PC-3 (cell line): ENCODE measurements at regions not wholly inside any gene's neighbourhood (a gene's known extent, or its start where the extent isn't known, plus 50 kb on each side); places are given as distances from the start of the nearest gene placed in this dataset.

Experiments
- ATAC-seq: fragments of 200-7000 bp; cut with Tn5 transposase; 2 replicates; pipeline ENCODE4 v1.9.1; 2020; ENCODE audit warnings: mild to moderate bottlenecking, moderate library complexity
- BruUV-seq: library from RNA; stranded (reverse); fragments of 400-500 nt; replicated peaks from 2 replicates; lab custom pipeline; 2021; lab: Mats Ljungman, UMichigan
- CTCF ChIA-PET: fragments of 300-600 bp; sonication (Branson Sonifier 250); formaldehyde crosslinking; loops from one replicate; lab custom pipeline; 2022; ENCODE audit warnings: antibody characterized with exemption; lab: Charles Lee
- POLR2A ChIA-PET: fragments of 300-600 bp; sonication (Branson Sonifier 250); formaldehyde crosslinking; loops from one replicate; lab custom pipeline; 2022; ENCODE audit warnings: antibody characterized with exemption; ENCODE audit not compliant: unreplicated experiment; lab: Charles Lee
- DNase-seq: peaks from one replicate; pipeline ENCODE4 v3.0.0-alpha.2; 2015
- H2AFZ ChIP-seq: fragments of 300-600 bp; sonication (generic); 2 replicates; pipeline ENCODE4 v1.6.0; 2016; ENCODE audit warnings: antibody characterized with exemption, low read length
- H3F3A ChIP-seq: fragments of 300-600 bp; sonication (generic); one replicate; pipeline ENCODE4 v1.6.0; 2017; ENCODE audit warnings: antibody characterized with exemption, low read length, control low read depth, mild to moderate bottlenecking; ENCODE audit not compliant: unreplicated experiment
- H3K27ac ChIP-seq: fragments of 300-600 bp; sonication (generic); 2 replicates; pipeline ENCODE4 v1.5.1; 2016; ENCODE audit warnings: mild to moderate bottlenecking, low read length
- H3K27me3 ChIP-seq: fragments of 300-600 bp; sonication (generic); 2 replicates; pipeline ENCODE4 v1.6.1; 2016; ENCODE audit warnings: low read length, mixed read lengths
- H3K36me3 ChIP-seq: fragments of 300-600 bp; sonication (generic); 2 replicates; pipeline ENCODE4 v1.6.1; 2016; ENCODE audit warnings: low read depth, mixed run types, low read length, mixed read lengths
- H3K4me1 ChIP-seq: fragments of 300-600 bp; sonication (generic); 2 replicates; pipeline ENCODE4 v1.5.1; 2016; ENCODE audit warnings: low read length; ENCODE audit not compliant: insufficient read depth
- H3K4me2 ChIP-seq: fragments of 300-600 bp; sonication (generic); 2 replicates; pipeline ENCODE4 v1.6.0; 2016; ENCODE audit warnings: low read length
- H3K4me3 ChIP-seq: fragments of 300-600 bp; sonication (generic); 2 replicates; pipeline ENCODE4 v1.5.1; 2016; ENCODE audit warnings: mild to moderate bottlenecking, low read length, mixed read lengths
- H3K79me2 ChIP-seq: fragments of 300-600 bp; sonication (generic); 2 replicates; pipeline ENCODE4 v1.6.1; 2017; ENCODE audit warnings: low read length, mixed read lengths
- H3K9ac ChIP-seq: fragments of 300-600 bp; sonication (generic); 2 replicates; pipeline ENCODE4 v1.6.0; 2016; ENCODE audit warnings: mild to moderate bottlenecking, low read length
- H3K9me2 ChIP-seq: fragments of 300-600 bp; sonication (generic); replicated peaks from 2 replicates; pipeline ENCODE4 v1.6.1; 2016; ENCODE audit warnings: mixed run types, low read length, mixed read lengths
- H3K9me3 ChIP-seq: fragments of 300-600 bp; sonication (generic); 2 replicates; pipeline ENCODE4 v1.6.1; 2016; ENCODE audit warnings: low read length, mixed read lengths
- H4K20me1 ChIP-seq: fragments of 300-600 bp; sonication (generic); 2 replicates; pipeline ENCODE4 v1.6.1; 2016; ENCODE audit warnings: low read length, mixed read lengths
- EZH2 ChIP-seq: fragments of 300-600 bp; sonication (generic); IDR thresholded peaks from one replicate; pipeline ENCODE4 v1.6.1; 2017; ENCODE audit warnings: antibody characterized with exemption, mild to moderate bottlenecking, low read length; ENCODE audit not compliant: unreplicated experiment
- EZH2phosphoT487 ChIP-seq: fragments of 300-600 bp; sonication (generic); IDR thresholded peaks from 2 replicates; pipeline ENCODE4 v1.6.1; 2018; ENCODE audit warnings: mild to moderate bottlenecking, antibody characterized with exemption, low read length, borderline replicate concordance
- intact Hi-C: fragments of 100-400 bp; cut with micrococcal nuclease; formaldehyde crosslinking; loops from 2 replicates; pipeline ENCODE4 v1.9.0; 2023
- TF ChIP-seq, protein P1 (sequence below): fragments of 300-600 bp; sonication (generic); conservative IDR thresholded peaks from 2 replicates; pipeline ENCODE4 v1.5.1; 2017; ENCODE audit warnings: antibody characterized with exemption, low read depth, mild to moderate bottlenecking, low read length

DNA sequence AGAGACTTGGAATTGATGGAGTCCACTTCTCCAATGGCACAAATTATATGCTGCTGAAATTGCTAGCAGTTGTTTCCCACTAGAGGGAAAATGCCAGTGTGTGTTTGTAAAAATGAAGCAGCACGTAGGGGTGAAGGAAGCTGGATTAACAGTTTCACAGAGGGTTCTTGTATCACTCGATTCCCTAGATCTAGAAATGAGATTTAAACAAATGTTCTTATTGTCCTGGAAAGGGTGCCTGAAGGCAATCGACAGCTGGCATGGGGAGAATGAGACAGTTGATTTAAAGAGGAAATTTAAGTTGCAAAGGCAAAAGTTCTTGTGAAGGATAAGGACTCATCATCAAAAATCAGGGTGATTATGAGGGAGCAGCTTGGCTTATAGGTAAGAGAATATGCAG lies 234.8 kb upstream of the ARPP21 start:
- H3K79me2 ChIP-seq, result no peaks in the 10 kb centered on the region
- no TSS peak for BruUV-seq
- H3K4me2 ChIP-seq, result no peak overlapping the region
- DNase-seq (no peak), ATAC-seq (no peak)
- H3F3A ChIP-seq, result no peaks in the 10 kb centered on the region
- H4K20me1 ChIP-seq, result no peaks in the 10 kb centered on the region
- H3K27ac ChIP-seq, result no peak overlapping the region
- ChIA-PET POLR2A (no interaction called here), CTCF (no interaction called here)
- no peak overlapping the region for H3K9ac ChIP-seq
- H3K4me1 ChIP-seq, result no peaks in the 10 kb centered on the region
- H3K4me3 ChIP-seq, result no peak overlapping the region
- H3K36me3 ChIP-seq, result no peaks in the 10 kb centered on the region; the same call in 1 of the 2 replicates
- TF ChIP-seq EZH2 (no peak), EZH2phosphoT487 (no peak)
- TF ChIP-seq, protein P1, sequence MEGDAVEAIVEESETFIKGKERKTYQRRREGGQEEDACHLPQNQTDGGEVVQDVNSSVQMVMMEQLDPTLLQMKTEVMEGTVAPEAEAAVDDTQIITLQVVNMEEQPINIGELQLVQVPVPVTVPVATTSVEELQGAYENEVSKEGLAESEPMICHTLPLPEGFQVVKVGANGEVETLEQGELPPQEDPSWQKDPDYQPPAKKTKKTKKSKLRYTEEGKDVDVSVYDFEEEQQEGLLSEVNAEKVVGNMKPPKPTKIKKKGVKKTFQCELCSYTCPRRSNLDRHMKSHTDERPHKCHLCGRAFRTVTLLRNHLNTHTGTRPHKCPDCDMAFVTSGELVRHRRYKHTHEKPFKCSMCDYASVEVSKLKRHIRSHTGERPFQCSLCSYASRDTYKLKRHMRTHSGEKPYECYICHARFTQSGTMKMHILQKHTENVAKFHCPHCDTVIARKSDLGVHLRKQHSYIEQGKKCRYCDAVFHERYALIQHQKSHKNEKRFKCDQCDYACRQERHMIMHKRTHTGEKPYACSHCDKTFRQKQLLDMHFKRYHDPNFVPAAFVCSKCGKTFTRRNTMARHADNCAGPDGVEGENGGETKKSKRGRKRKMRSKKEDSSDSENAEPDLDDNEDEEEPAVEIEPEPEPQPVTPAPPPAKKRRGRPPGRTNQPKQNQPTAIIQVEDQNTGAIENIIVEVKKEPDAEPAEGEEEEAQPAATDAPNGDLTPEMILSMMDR, result no peak
- no peaks in the 10 kb centered on the region for H3K27me3 ChIP-seq
- no peaks in the 10 kb centered on the region; the same call in 1 of the 2 replicates for H3K9me2 ChIP-seq
- 0 out of 2 replicates have a peak, but pooled peaks cover 5% of the 10 kb centered on the region for H3K9me3 ChIP-seq
- H2AFZ ChIP-seq, result no peak overlapping the region
- intact Hi-C loops, result no loop called here

DNA sequence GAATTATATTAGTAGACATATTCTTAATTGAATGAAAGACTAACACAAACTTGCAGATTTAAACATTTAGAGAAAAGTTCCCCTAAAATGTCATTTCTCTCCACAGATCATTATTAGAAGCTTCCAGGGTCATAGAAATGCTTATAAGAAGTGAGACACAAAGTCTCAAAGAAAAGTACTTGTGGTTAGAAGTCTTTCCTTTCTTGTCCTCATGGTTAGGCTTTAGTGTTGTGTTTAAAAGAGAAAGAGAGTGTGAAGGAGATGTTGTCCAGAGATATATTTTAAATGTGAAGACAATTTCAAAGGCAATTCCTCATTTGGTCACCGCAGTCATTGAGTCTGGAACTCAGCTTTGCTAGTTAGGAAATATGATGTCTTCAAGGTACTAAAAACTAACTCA lies 230.4 kb upstream of the ARPP21 start:
- H3K79me2 ChIP-seq, result no peaks in the 10 kb centered on the region
- H2AFZ ChIP-seq, result no peak overlapping the region
- no peak overlapping the region for H3K9ac ChIP-seq
- H3K36me3 ChIP-seq, result no peaks in the 10 kb centered on the region; the same call in 1 of the 2 replicates
- BruUV-seq, result no TSS peak
- no peaks in the 10 kb centered on the region for H4K20me1 ChIP-seq
- H3K27me3 ChIP-seq, result no peaks in the 10 kb centered on the region
- H3K4me1 ChIP-seq, result no peaks in the 10 kb centered on the region
- TF ChIP-seq EZH2phosphoT487 (no peak), EZH2 (no peak)
- TF ChIP-seq, protein P1, result no peak
- ATAC-seq (no peak), DNase-seq (no peak)
- H3K9me3 ChIP-seq, result 0 out of 2 replicates have a peak, but pooled peaks cover 20% of the 10 kb centered on the region
- no peak overlapping the region for H3K4me2 ChIP-seq
- POLR2A ChIA-PET, result no interaction called here
- no peaks in the 10 kb centered on the region for H3F3A ChIP-seq
- CTCF ChIA-PET, result no interaction called here
- H3K4me3 ChIP-seq, result no peak overlapping the region
- no peak overlapping the region for H3K27ac ChIP-seq
- intact Hi-C loops, result no loop called here
- no peaks in the 10 kb centered on the region for H3K9me2 ChIP-seq

DNA sequence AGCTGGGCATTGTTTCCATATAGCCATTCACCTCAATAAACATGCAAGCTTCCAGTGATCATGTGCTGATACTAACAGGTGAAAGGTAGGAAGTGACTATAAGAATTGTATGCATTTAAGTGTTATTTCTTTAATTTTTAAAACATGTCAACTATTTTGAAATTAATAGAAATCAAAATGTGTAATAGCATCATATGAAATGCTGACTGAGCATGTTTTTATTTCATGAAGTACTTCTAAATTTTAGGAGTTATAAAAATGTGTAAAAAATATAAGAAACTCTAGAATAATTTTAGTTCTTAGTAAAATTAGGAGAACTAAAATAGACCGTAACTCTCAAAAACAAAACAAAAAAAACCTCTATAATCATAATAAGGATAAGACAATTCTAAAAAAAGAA lies 229.3 kb upstream of the ARPP21 start:
- ChIA-PET POLR2A (no interaction called here), CTCF (no interaction called here)
- Histone ChIP-seq H3K79me2 (no peaks in the 10 kb centered on the region), H3K36me3 (no peaks in the 10 kb centered on the region; the same call in 1 of the 2 replicates), H4K20me1 (no peaks in the 10 kb centered on the region), H3K9ac (no peak overlapping the region), H3K27me3 (no peaks in the 10 kb centered on the region), H3K4me1 (no peaks in the 10 kb centered on the region), H3K27ac (no peak overlapping the region), H3K9me3 (0 out of 2 replicates have a peak, but pooled peaks cover 20% of the 10 kb centered on the region), H2AFZ (no peak overlapping the region), H3K4me2 (no peak overlapping the region), H3K4me3 (no peak overlapping the region), H3F3A (no peaks in the 10 kb centered on the region), H3K9me2 (no peaks in the 10 kb centered on the region)
- DNase-seq, result no peak
- intact Hi-C loops, result no loop called here
- ATAC-seq, result no peak
- TF ChIP-seq EZH2 (no peak), EZH2phosphoT487 (no peak)
- TF ChIP-seq, protein P1, result no peak
- BruUV-seq, result no TSS peak
